T-helper 1 cell (primary cell): ENCODE measurements at regions not wholly inside any gene's neighbourhood (a gene's known extent, or its start where the extent isn't known, plus 50 kb on each side); places are given as distances from the start of the nearest gene placed in this dataset.

Experiments
- DNase-seq, 5 donors: peaks; one replicate each; pipeline ENCODE4 v3.0.0-alpha.2; 2012 to 2020

GRCh38 chr5:34511481-34511880 is 144.6 kb upstream of the RAI14 start:
- no peak for DNase-seq

GRCh38 chr5:34511915-34512314 is 144.2 kb upstream of the RAI14 start:
- DNase-seq, result no peak

- DNase-seq, result no peak
Measured at GRCh38 chr5:34516166-34516565, 140.0 kb upstream of the RAI14 start.

- no peak for DNase-seq
Measured at GRCh38 chr5:34516686-34517085, 139.4 kb upstream of the RAI14 start.

GRCh38 chr5:34517249-34517648 is 138.9 kb upstream of the RAI14 start:
- no peak for DNase-seq

- no peak for DNase-seq
Measured at GRCh38 chr5:34519489-34520220, 136.5 kb upstream of the RAI14 start.

- DNase-seq, result no peak
Measured at GRCh38 chr5:34521628-34522290, 134.4 kb upstream of the RAI14 start.

- DNase-seq, result peak in 4 of 5 donors; percentile 22 to 56 (median 34)
Measured at GRCh38 chr5:34522599-34523386, 133.3 kb upstream of the RAI14 start.

GRCh38 chr5:34523387-34523726 is 132.8 kb upstream of the RAI14 start:
- no peak for DNase-seq

- no peak for DNase-seq
Measured at GRCh38 chr5:34524123-34524522, 132.0 kb upstream of the RAI14 start.

GRCh38 chr5:34525761-34526160 is 130.4 kb upstream of the RAI14 start:
- no peak for DNase-seq

- no peak for DNase-seq
Measured at GRCh38 chr5:34526682-34527305, 129.3 kb upstream of the RAI14 start.

- no peak for DNase-seq
Measured at GRCh38 chr5:34529581-34530331, 126.4 kb upstream of the RAI14 start.

GRCh38 chr5:34530637-34531036 is 125.5 kb upstream of the RAI14 start:
- no peak for DNase-seq

GRCh38 chr5:34531751-34532360 is 124.3 kb upstream of the RAI14 start:
- no peak for DNase-seq

GRCh38 chr5:34533582-34534522 is 122.3 kb upstream of the RAI14 start:
- peak in 1 of 5 donors; percentile 15 for DNase-seq

- DNase-seq, result no peak
Measured at GRCh38 chr5:34534523-34535103, 121.5 kb upstream of the RAI14 start.

GRCh38 chr5:34535433-34535832 is 120.7 kb upstream of the RAI14 start:
- no peak for DNase-seq

- no peak for DNase-seq
Measured at GRCh38 chr5:34535944-34536623, 120.0 kb upstream of the RAI14 start.

- DNase-seq, result no peak
Measured at GRCh38 chr5:34536699-34537098, 119.4 kb upstream of the RAI14 start.
